MM.1S (cell line): ENCODE measurements at regions not wholly inside any gene's neighbourhood (a gene's known extent, or its start where the extent isn't known, plus 50 kb on each side); places are given as distances from the start of the nearest gene placed in this dataset.

Source experiments
- CTCF ChIP-seq: fragments of 300-600 bp; sonication (generic); IDR thresholded peaks from 2 replicates; pipeline ENCODE4 v1.5.1; 2016; ENCODE audit warnings: antibody characterized with exemption, low read length, mixed read lengths
- EZH2 ChIP-seq: fragments of 300-600 bp; sonication (generic); optimal IDR thresholded peaks from 2 replicates; pipeline ENCODE3; 2017; ENCODE audit warnings: low read depth, mild to moderate bottlenecking, antibody characterized with exemption, low read length, mixed read lengths

- TF ChIP-seq CTCF (no peak), EZH2 (no peak)
These were observed 109.7 kb upstream of the ALDH1A3 start for GRCh38 chr15:100769975-100770340.
